NCI-H510A (cell line): ENCODE measurements at regions not wholly inside any gene's neighbourhood (a gene's known extent, or its start where the extent isn't known, plus 50 kb on each side); places are given as distances from the start of the nearest gene placed in this dataset.
"Not testable (repeated sequence)": the region's sequence is repeated elsewhere in the genome, so short reads cannot be mapped to it uniquely, and the experiment has no call there.

ENCODE experiments used
- DNase-seq: peaks from one replicate; lab custom pipeline; 2025; lab: John Stamatoyannopoulos, UW

GRCh38 chr21:25531538-25532250 lies 75.6 kb downstream of the MRPL39 start:
- DNase-seq = not testable (repeated sequence)

- no peak for DNase-seq
Observed at GRCh38 chr21:25528515-25528914, 78.8 kb downstream of the MRPL39 start.

- no peak for DNase-seq
Observed at GRCh38 chr21:25518491-25518911, 88.8 kb downstream of the MRPL39 start.

GRCh38 chr21:25515484-25516405 lies 91.5 kb downstream of the MRPL39 start:
- no peak for DNase-seq

GRCh38 chr21:25513810-25514209 lies 93.5 kb downstream of the MRPL39 start:
- no peak for DNase-seq

GRCh38 chr21:25512095-25513081 lies 94.9 kb downstream of the MRPL39 start:
- DNase-seq = no peak

- DNase-seq = no peak
Observed at GRCh38 chr21:25509862-25510261, 97.4 kb downstream of the MRPL39 start.

GRCh38 chr21:25508364-25508763 lies 98.9 kb downstream of the MRPL39 start:
- DNase-seq = no peak

- no peak for DNase-seq
Observed at GRCh38 chr21:25507522-25507921, 99.8 kb downstream of the MRPL39 start.

- no peak for DNase-seq
Observed at GRCh38 chr21:25506887-25507286, 100.4 kb downstream of the MRPL39 start.

GRCh38 chr21:25506261-25506660 lies 101.0 kb downstream of the MRPL39 start:
- no peak for DNase-seq

GRCh38 chr21:25503981-25504380 lies 103.3 kb downstream of the MRPL39 start:
- no peak for DNase-seq

- DNase-seq = no peak
Observed at GRCh38 chr21:25501996-25502665, 105.2 kb downstream of the MRPL39 start.

GRCh38 chr21:25501462-25501861 lies 105.8 kb downstream of the MRPL39 start:
- no peak for DNase-seq

- no peak for DNase-seq
Observed at GRCh38 chr21:25500598-25500997, 106.7 kb downstream of the MRPL39 start.

GRCh38 chr21:25496825-25497482 lies 110.3 kb downstream of the MRPL39 start:
- DNase-seq = no peak

- DNase-seq = no peak
Observed at GRCh38 chr21:25494804-25495203, 112.5 kb downstream of the MRPL39 start.

GRCh38 chr21:25493722-25494121 lies 113.6 kb downstream of the MRPL39 start:
- no peak for DNase-seq

- DNase-seq = no peak
Observed at GRCh38 chr21:25491267-25491666, 116.0 kb downstream of the MRPL39 start.

- no peak for DNase-seq
Observed at GRCh38 chr21:25490742-25491141, 116.5 kb downstream of the MRPL39 start.

- no peak for DNase-seq
Observed at GRCh38 chr21:25489673-25490072, 117.6 kb downstream of the MRPL39 start.
